ENCODE measurements at regions not wholly inside any gene's neighbourhood (a gene's known extent, or its start where the extent isn't known, plus 50 kb on each side); places are given as distances from the start of the nearest gene placed in this dataset.

DNA sequence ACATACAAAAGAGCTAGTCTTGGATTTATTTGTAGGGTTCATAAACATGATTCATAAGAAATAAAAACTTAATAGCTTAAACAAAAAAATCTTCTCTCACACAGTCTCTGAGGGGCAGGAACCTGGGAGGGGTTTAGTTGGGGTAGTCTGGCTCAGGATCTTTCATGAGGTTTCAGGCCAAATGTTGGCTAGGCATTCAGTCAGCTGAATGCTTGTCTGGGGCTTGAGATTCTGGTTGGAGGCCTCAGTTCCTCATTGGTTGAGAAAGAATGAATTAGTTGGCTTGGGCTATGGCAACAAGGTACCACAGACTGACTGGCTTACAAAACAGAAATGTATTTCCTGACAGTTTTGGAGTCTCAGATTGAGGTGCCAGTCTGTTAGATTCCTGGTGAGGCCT is 74.3 kb downstream of the ANKRD7 start:
- Histone ChIP-seq H4K20me1 (ENCODE audit: control insufficient read depth, insufficient read depth) (no peaks in the 10 kb centered on the region), H3K79me2 (ENCODE audit: control insufficient read depth, insufficient read depth, low read length) (no peaks in the 10 kb centered on the region), H2AFZ (ENCODE audit: control insufficient read depth, low read depth, low read length) (no peak overlapping the region), H3K27ac (ENCODE audit: control insufficient read depth, insufficient read depth) (no peak overlapping the region), H3K4me1 (ENCODE audit: control insufficient read depth, insufficient read depth, low read length) (no peaks in the 10 kb centered on the region), H3K4me3 (no peak overlapping the region), H3K9me3 (replicated peaks; ENCODE audit: control insufficient read depth, insufficient read depth, low read length) (no peaks in the 10 kb centered on the region), H3K36me3 (ENCODE audit: control insufficient read depth in 2 of 2, insufficient read depth in 2 of 2, low read length in 1 of 2) (no peaks in the 10 kb centered on the region), H3K4me2 (ENCODE audit: control insufficient read depth, insufficient read depth) (no peak overlapping the region), H3K9ac (ENCODE audit: control insufficient read depth, insufficient read depth, low read length) (no peak overlapping the region), H3K27me3 (replicated peaks in 1 of 2; ENCODE audit: control insufficient read depth in 2 of 2, insufficient read depth in 2 of 2, low read length in 1 of 2) (no peaks in the 10 kb centered on the region)
- ChIA-PET RAD21 (ENCODE audit: unreplicated experiment) (no interaction called here), POLR2A (no interaction called here), SMC1A (ENCODE audit: uncharacterized antibody, unreplicated experiment) (no interaction called here), CTCF (interaction anchor here (1.2 kb wide), 1 partner anchor 29 kb away, joined by 3 read pairs; no protein-coding TSS in a partner anchor)
- in situ Hi-C loops (cut with MboI) = no loop called here
- no peak for ATAC-seq
- DNase-seq (ENCODE audit: low read depth, low spot score) = no peak
- FAIRE-seq = no peak
- BruUV-seq (replicated peaks) = no TSS peak
- intact Hi-C loops (cut with micrococcal nuclease; ENCODE audit: unreplicated experiment) = no loop called here
- TF ChIP-seq SMAD1 (IDR thresholded peaks at IDR 0.05; ENCODE audit: low read depth, partially characterized antibody) (no peak), WRNIP1 (IDR thresholded peaks at IDR 0.05; ENCODE audit: borderline replicate concordance, low read depth, low read length) (no peak), TCF12 (IDR thresholded peaks at IDR 0.05; ENCODE audit: low read depth, low read length) (no peak), ZZZ3 (IDR thresholded peaks at IDR 0.05; ENCODE audit: control insufficient read depth, insufficient read length, low read depth) (no peak), MYC (IDR thresholded peaks at IDR 0.05; ENCODE audit: insufficient read depth, insufficient read length, insufficient replicate concordance, low read length, severe bottlenecking) (no peak), CHD4 (IDR thresholded peaks at IDR 0.05) (no peak), IKZF1 (conservative IDR thresholded peaks at IDR 0.05) (no peak), NR2F1 (conservative IDR thresholded peaks at IDR 0.05) (no peak), GATAD2B (conservative IDR thresholded peaks at IDR 0.05; ENCODE audit: low read depth) (no peak), NFIC (IDR thresholded peaks at IDR 0.05; ENCODE audit: low read depth, low read length) (no peak), SPI1 (IDR thresholded peaks at IDR 0.05; ENCODE audit: borderline replicate concordance, insufficient read depth, low read depth, low read length) (no peak), YY1 (IDR thresholded peaks at IDR 0.05; ENCODE audit: low read depth, low read length) (no peak), KLF5 (IDR thresholded peaks at IDR 0.05; ENCODE audit: partially characterized antibody) (no peak), TCF3 (IDR thresholded peaks at IDR 0.05; ENCODE audit: borderline replicate concordance, insufficient read depth, low read depth, low read length) (no peak), NR2C1 (IDR thresholded peaks at IDR 0.05) (no peak)
- TF ChIP-seq, protein P1, sequence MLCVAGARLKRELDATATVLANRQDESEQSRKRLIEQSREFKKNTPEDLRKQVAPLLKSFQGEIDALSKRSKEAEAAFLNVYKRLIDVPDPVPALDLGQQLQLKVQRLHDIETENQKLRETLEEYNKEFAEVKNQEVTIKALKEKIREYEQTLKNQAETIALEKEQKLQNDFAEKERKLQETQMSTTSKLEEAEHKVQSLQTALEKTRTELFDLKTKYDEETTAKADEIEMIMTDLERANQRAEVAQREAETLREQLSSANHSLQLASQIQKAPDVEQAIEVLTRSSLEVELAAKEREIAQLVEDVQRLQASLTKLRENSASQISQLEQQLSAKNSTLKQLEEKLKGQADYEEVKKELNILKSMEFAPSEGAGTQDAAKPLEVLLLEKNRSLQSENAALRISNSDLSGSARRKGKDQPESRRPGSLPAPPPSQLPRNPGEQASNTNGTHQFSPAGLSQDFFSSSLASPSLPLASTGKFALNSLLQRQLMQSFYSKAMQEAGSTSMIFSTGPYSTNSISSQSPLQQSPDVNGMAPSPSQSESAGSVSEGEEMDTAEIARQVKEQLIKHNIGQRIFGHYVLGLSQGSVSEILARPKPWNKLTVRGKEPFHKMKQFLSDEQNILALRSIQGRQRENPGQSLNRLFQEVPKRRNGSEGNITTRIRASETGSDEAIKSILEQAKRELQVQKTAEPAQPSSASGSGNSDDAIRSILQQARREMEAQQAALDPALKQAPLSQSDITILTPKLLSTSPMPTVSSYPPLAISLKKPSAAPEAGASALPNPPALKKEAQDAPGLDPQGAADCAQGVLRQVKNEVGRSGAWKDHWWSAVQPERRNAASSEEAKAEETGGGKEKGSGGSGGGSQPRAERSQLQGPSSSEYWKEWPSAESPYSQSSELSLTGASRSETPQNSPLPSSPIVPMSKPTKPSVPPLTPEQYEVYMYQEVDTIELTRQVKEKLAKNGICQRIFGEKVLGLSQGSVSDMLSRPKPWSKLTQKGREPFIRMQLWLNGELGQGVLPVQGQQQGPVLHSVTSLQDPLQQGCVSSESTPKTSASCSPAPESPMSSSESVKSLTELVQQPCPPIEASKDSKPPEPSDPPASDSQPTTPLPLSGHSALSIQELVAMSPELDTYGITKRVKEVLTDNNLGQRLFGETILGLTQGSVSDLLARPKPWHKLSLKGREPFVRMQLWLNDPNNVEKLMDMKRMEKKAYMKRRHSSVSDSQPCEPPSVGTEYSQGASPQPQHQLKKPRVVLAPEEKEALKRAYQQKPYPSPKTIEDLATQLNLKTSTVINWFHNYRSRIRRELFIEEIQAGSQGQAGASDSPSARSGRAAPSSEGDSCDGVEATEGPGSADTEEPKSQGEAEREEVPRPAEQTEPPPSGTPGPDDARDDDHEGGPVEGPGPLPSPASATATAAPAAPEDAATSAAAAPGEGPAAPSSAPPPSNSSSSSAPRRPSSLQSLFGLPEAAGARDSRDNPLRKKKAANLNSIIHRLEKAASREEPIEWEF (IDR thresholded peaks at IDR 0.05; ENCODE audit: insufficient replicate concordance, low read depth, low read length) = no peak
